ENCODE measurements at regions not wholly inside any gene's neighbourhood (a gene's known extent, or its start where the extent isn't known, plus 50 kb on each side); places are given as distances from the start of the nearest gene placed in this dataset.

GRCh38 chr2:33796511-33796910 lies 197.4 kb upstream of the FAM98A start (continued):
- no peak for TF ChIP-seq IKZF2 (IDR thresholded peaks at IDR 0.05)

- Histone ChIP-seq H3K36me3 (ENCODE audit: control insufficient read depth in 2 of 2, insufficient read depth in 2 of 2, low read length in 1 of 2) (no peaks in the 10 kb centered on the region), H3K27ac (ENCODE audit: control insufficient read depth, insufficient read depth) (no peak overlapping the region), H3K9me3 (replicated peaks; ENCODE audit: control insufficient read depth, insufficient read depth, low read length) (no peaks in the 10 kb centered on the region), H3K4me3 (no peak overlapping the region), H3K27me3 (replicated peaks in 1 of 2; ENCODE audit: control insufficient read depth in 2 of 2, insufficient read depth in 2 of 2, low read length in 1 of 2) (no peaks in the 10 kb centered on the region), H3K4me1 (ENCODE audit: control insufficient read depth, insufficient read depth, low read length) (no peaks in the 10 kb centered on the region), H2AFZ (ENCODE audit: control insufficient read depth, low read depth, low read length) (no peak overlapping the region), H4K20me1 (ENCODE audit: control insufficient read depth, insufficient read depth) (no peaks in the 10 kb centered on the region), H3K79me2 (ENCODE audit: control insufficient read depth, insufficient read depth, low read length) (no peaks in the 10 kb centered on the region), H3K4me2 (ENCODE audit: control insufficient read depth, insufficient read depth) (no peak overlapping the region), H3K9ac (ENCODE audit: control insufficient read depth, insufficient read depth, low read length) (no peak overlapping the region)
- intact Hi-C loops (cut with micrococcal nuclease; ENCODE audit: unreplicated experiment) (no loop called here), in situ Hi-C loops (cut with MboI) (no loop called here)
- SMC1A ChIA-PET (ENCODE audit: uncharacterized antibody, unreplicated experiment) = no interaction called here
- DNase-seq (ENCODE audit: low read depth, low spot score) (no peak), FAIRE-seq (no peak), ATAC-seq (no peak)
- WGBS (ENCODE audit: insufficient coverage, insufficient replicate concordance, low lambda C conversion rate, missing lambda C conversion rate) = 46% methylated on average over 2 of the region's 3 CpGs
- POLR2A ChIA-PET = no interaction called here
- CTCF ChIA-PET = no interaction called here
- TF ChIP-seq HDAC6 (IDR thresholded peaks at IDR 0.05; ENCODE audit: unreplicated experiment) (no peak), TAF1 (IDR thresholded peaks at IDR 0.05; ENCODE audit: borderline replicate concordance, low read depth, low read length) (no peak), ZNF592 (IDR thresholded peaks at IDR 0.05) (no peak), SRF (IDR thresholded peaks at IDR 0.05; ENCODE audit: low read depth in 2 of 2, low read length in 2 of 2) (no peak), MTA2 (IDR thresholded peaks at IDR 0.05; ENCODE audit: low read depth) (no peak), NFXL1 (IDR thresholded peaks at IDR 0.05; ENCODE audit: borderline replicate concordance) (no peak), ATF3 (IDR thresholded peaks at IDR 0.05; ENCODE audit: borderline replicate concordance, extremely low read depth, low read depth, low read length) (no peak), ZZZ3 (IDR thresholded peaks at IDR 0.05; ENCODE audit: control insufficient read depth, insufficient read length, low read depth) (no peak), WRNIP1 (IDR thresholded peaks at IDR 0.05; ENCODE audit: borderline replicate concordance, low read depth, low read length) (no peak), FOS (IDR thresholded peaks at IDR 0.05; ENCODE audit: borderline replicate concordance, extremely low read depth, insufficient read length) (no peak), ZNF274 (IDR thresholded peaks at IDR 0.05; ENCODE audit: insufficient read depth, insufficient read length) (no peak), CUX1 (IDR thresholded peaks at IDR 0.05; ENCODE audit: insufficient replicate concordance, low read depth, low read length) (no peak)
- RAD21 ChIA-PET (ENCODE audit: unreplicated experiment) = no interaction called here
- no TSS peak for BruUV-seq (replicated peaks)
These were observed 192.5 kb upstream of the FAM98A start for GRCh38 chr2:33791625-33792024.

Data from GM12878 (cell line).